Neural progenitor cell (in vitro differentiated cells): ENCODE measurements at regions not wholly inside any gene's neighbourhood (a gene's known extent, or its start where the extent isn't known, plus 50 kb on each side); places are given as distances from the start of the nearest gene placed in this dataset.

Source experiments
- DNase-seq: peaks from one replicate; pipeline ENCODE4 v3.0.0-alpha.2; 2016; ENCODE audit warnings: low spot score
- H2AFZ ChIP-seq: fragments of 200-600 bp; sonication (generic); replicated peaks from 2 replicates; pipeline ENCODE4 v1.6.1; 2016; ENCODE audit warnings: antibody characterized with exemption
- H3F3A ChIP-seq: fragments of 200-600 bp; sonication (generic); 2 replicates; pipeline ENCODE4 v1.6.1; 2016; ENCODE audit warnings: antibody characterized with exemption, low read depth
- H3K27ac ChIP-seq: fragments of 200-600 bp; sonication (generic); 2 replicates; pipeline ENCODE4 v1.5.1; 2016; ENCODE audit warnings: mild to moderate bottlenecking
- H3K27me3 ChIP-seq: fragments of 200-600 bp; sonication (generic); 2 replicates; pipeline ENCODE4 v1.6.1; 2016; ENCODE audit warnings: mild to moderate bottlenecking, moderate library complexity
- H3K36me3 ChIP-seq: fragments of 200-600 bp; sonication (generic); 2 replicates; pipeline ENCODE4 v1.5.1; 2016
- H3K4me1 ChIP-seq: fragments of 200-600 bp; sonication (generic); 2 replicates; pipeline ENCODE4 v1.6.1; 2016; ENCODE audit warnings: mixed run types
- H3K4me2 ChIP-seq: fragments of 200-600 bp; sonication (generic); 2 replicates; pipeline ENCODE4 v1.6.1; 2016
- H3K4me3 ChIP-seq: fragments of 200-600 bp; sonication (generic); 2 replicates; pipeline ENCODE4 v1.5.1; 2016
- H3K79me2 ChIP-seq: fragments of 200-600 bp; sonication (generic); 2 replicates; pipeline ENCODE4 v1.6.1; 2016; ENCODE audit warnings: low read depth
- H3K9ac ChIP-seq: fragments of 200-600 bp; sonication (generic); 2 replicates; pipeline ENCODE4 v1.6.1; 2016
- H3K9me3 ChIP-seq: fragments of 200-600 bp; sonication (generic); 2 replicates; pipeline ENCODE4 v1.5.1; 2016; ENCODE audit warnings: low read depth
- H4K20me1 ChIP-seq: fragments of 200-600 bp; sonication (generic); 2 replicates; pipeline ENCODE4 v1.6.1; 2016; ENCODE audit warnings: low read depth
- H3K27ac Mint-ChIP-seq: 3 replicates; pipeline ENCODE4 v1.8.0; 2021; ENCODE audit warnings: mixed read lengths
- H3K27me3 Mint-ChIP-seq: 2 replicates; pipeline ENCODE4 v1.8.0; 2022; ENCODE audit warnings: low read depth, mild to moderate bottlenecking, inconsistent platforms, moderate library complexity, mixed read lengths; ENCODE audit not compliant: insufficient read depth
- H3K36me3 Mint-ChIP-seq: 3 replicates; pipeline ENCODE4 v1.8.0; 2021; ENCODE audit warnings: mixed read lengths
- H3K4me1 Mint-ChIP-seq: 3 replicates; pipeline ENCODE4 v1.8.0; 2021; ENCODE audit warnings: mixed read lengths
- H3K4me3 Mint-ChIP-seq: 3 replicates; pipeline ENCODE4 v1.8.0; 2021; ENCODE audit warnings: mild to moderate bottlenecking, moderate library complexity, mixed read lengths
- H3K9me3 Mint-ChIP-seq: 3 replicates; pipeline ENCODE4 v1.8.0; 2020; ENCODE audit warnings: mixed read lengths
- CTCF ChIP-seq: fragments of 200-600 bp; sonication (generic); IDR thresholded peaks from 2 replicates; pipeline ENCODE4 v1.5.1; 2017; ENCODE audit warnings: antibody characterized with exemption, mild to moderate bottlenecking
- EZH2 ChIP-seq: fragments of 200-600 bp; sonication (generic); IDR thresholded peaks from 2 replicates; pipeline ENCODE4 v1.6.1; 2017; ENCODE audit warnings: antibody characterized with exemption, mild to moderate bottlenecking, moderate library complexity
- EZH2phosphoT487 ChIP-seq: fragments of 200-600 bp; sonication (generic); IDR thresholded peaks from 2 replicates; pipeline ENCODE4 v1.6.1; 2017; ENCODE audit warnings: antibody characterized with exemption

- no peaks in the 10 kb centered on the region for H4K20me1 ChIP-seq
- H2AFZ ChIP-seq: no peak overlapping the region
- H3K27me3 Mint-ChIP-seq: peaks cover 2% of the 10 kb centered on the region
- H3K27ac Mint-ChIP-seq: no peak overlapping the region
- no peaks in the 10 kb centered on the region for H3K36me3 Mint-ChIP-seq
- no peak overlapping the region for H3K9ac ChIP-seq
- H3K27me3 ChIP-seq: no peaks in the 10 kb centered on the region
- H3K4me1 Mint-ChIP-seq: peaks cover under 1% of the 10 kb centered on the region
- H3K27ac ChIP-seq: no peak overlapping the region
- DNase-seq: no peak
- TF ChIP-seq EZH2phosphoT487 (no peak), CTCF (no peak), EZH2 (no peak)
- no peaks in the 10 kb centered on the region for H3K9me3 ChIP-seq
- no peaks in the 10 kb centered on the region for H3K9me3 Mint-ChIP-seq
- no peaks in the 10 kb centered on the region for H3F3A ChIP-seq
- no peak overlapping the region for H3K4me3 ChIP-seq
- H3K4me2 ChIP-seq: no peak overlapping the region
- no peak overlapping the region for H3K4me3 Mint-ChIP-seq
- no peaks in the 10 kb centered on the region for H3K36me3 ChIP-seq
- H3K4me1 ChIP-seq: no peaks in the 10 kb centered on the region
- no peaks in the 10 kb centered on the region for H3K79me2 ChIP-seq
Measured at GRCh38 chr7:145382762-145383161, 546.9 kb upstream of the TPK1 start.

GRCh38 chr7:145378197-145378596 lies 542.3 kb upstream of the TPK1 start:
- DNase-seq: no peak
- Histone ChIP-seq H3K4me2 (no peak overlapping the region), H3K27ac (no peak overlapping the region), H3F3A (no peaks in the 10 kb centered on the region), H3K79me2 (no peaks in the 10 kb centered on the region), H3K36me3 (no peaks in the 10 kb centered on the region), H3K9me3 (no peaks in the 10 kb centered on the region), H4K20me1 (no peaks in the 10 kb centered on the region), H2AFZ (no peak overlapping the region), H3K27me3 (no peaks in the 10 kb centered on the region), H3K4me1 (no peaks in the 10 kb centered on the region), H3K4me3 (no peak overlapping the region), H3K9ac (no peak overlapping the region)
- Mint-ChIP-seq H3K36me3 (no peaks in the 10 kb centered on the region), H3K27me3 (peaks cover 2% of the 10 kb centered on the region), H3K9me3 (peaks cover 2% of the 10 kb centered on the region), H3K4me1 (peaks cover 2% of the 10 kb centered on the region), H3K4me3 (no peak overlapping the region), H3K27ac (no peak overlapping the region)
- TF ChIP-seq CTCF: no peak
- TF ChIP-seq EZH2phosphoT487: no peak
- TF ChIP-seq EZH2: no peak

- Histone ChIP-seq H3K79me2 (no peaks in the 10 kb centered on the region), H3K36me3 (no peaks in the 10 kb centered on the region), H3K9me3 (no peaks in the 10 kb centered on the region), H2AFZ (no peak overlapping the region), H3K4me1 (no peaks in the 10 kb centered on the region), H3K27me3 (no peaks in the 10 kb centered on the region), H3K4me3 (no peak overlapping the region), H3K27ac (no peak overlapping the region), H3F3A (no peaks in the 10 kb centered on the region), H3K9ac (no peak overlapping the region), H3K4me2 (no peak overlapping the region), H4K20me1 (no peaks in the 10 kb centered on the region)
- TF ChIP-seq EZH2phosphoT487: no peak
- TF ChIP-seq EZH2: no peak
- no peak for TF ChIP-seq CTCF
- DNase-seq: no peak
- H3K4me1 Mint-ChIP-seq: no peaks in the 10 kb centered on the region
- H3K4me3 Mint-ChIP-seq: no peak overlapping the region
- peaks cover 4% of the 10 kb centered on the region for H3K9me3 Mint-ChIP-seq
- peaks cover 3% of the 10 kb centered on the region for H3K27me3 Mint-ChIP-seq
- no peaks in the 10 kb centered on the region for H3K36me3 Mint-ChIP-seq
- H3K27ac Mint-ChIP-seq: no peak overlapping the region
Measured at GRCh38 chr7:145360511-145361100, 524.8 kb upstream of the TPK1 start.
